NCI-H226 (cell line): ENCODE measurements at regions not wholly inside any gene's neighbourhood (a gene's known extent, or its start where the extent isn't known, plus 50 kb on each side); places are given as distances from the start of the nearest gene placed in this dataset.

ENCODE experiments used
- DNase-seq: peaks from one replicate; pipeline ENCODE4 v3.0.0-alpha.2; 2015

DNA sequence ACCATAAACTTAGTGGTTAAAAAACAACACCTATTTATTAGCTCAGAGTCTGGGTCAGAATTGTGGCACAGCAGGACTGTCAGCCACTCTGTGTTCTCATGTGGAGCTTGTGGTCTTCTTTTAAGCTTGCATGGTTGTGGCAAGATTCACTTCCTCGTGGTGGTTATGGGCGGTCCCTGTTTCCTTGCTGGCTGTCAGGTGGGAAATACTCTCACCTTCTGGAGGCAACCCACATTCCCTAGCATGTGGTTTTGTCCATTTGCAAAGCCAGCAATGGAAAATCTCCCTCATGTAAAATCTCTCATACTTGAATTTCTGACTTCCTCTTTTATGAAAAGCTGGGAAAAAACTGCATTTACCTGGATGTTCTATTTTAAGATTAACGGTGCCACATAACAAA, 229.8 kb downstream of the ALX1 start:
- DNase-seq: peak; percentile 55

DNA sequence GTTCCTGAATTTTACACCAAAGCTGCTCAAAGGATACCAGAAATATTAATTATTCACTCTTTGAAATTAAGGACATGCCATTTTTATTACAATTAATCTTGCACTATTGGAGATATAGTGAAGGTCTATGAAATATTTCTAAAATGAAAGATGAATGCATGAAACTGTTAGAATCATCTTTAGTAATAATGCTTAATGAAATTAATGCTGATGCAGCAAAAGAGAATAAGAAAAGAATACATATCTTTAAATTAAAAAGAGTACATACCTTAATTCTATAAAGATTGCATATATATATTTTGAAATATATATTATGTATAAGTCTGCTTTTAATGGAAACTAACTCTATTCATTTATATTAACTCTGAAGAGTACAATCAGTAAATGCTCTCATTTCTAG, 236.0 kb downstream of the ALX1 start:
- DNase-seq: no peak

DNA sequence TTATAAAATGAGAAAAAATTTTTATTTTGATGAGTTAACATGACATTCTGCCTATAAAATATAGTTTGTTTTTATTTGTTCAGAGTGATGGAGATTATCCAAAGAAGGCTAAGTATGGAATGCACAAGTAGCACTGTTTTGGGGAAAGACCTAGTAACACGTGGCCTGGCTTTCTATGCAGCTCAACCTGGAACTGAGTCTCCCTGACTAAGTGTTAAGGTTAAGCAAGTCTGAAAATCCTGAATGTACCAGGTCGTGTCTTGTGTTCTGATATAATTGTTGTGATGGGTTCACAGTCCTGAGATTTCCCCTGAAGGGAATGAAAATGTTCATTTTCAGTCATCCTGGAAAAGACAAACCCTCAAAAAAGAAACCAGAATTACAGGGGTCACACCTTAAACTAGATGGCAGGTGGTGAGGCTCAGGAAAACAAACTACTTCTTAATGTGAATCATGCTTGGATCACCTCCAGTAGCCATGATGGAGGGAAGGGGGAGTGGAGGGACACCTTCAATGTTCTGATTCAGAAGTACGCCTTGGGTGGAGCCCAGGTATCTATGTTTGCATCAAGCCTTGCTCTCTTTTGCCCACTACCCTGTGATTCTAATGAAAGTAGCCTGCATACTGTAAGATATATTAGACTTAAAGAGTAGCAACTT, 236.8 kb downstream of the ALX1 start:
- DNase-seq: peak; percentile 9

DNA sequence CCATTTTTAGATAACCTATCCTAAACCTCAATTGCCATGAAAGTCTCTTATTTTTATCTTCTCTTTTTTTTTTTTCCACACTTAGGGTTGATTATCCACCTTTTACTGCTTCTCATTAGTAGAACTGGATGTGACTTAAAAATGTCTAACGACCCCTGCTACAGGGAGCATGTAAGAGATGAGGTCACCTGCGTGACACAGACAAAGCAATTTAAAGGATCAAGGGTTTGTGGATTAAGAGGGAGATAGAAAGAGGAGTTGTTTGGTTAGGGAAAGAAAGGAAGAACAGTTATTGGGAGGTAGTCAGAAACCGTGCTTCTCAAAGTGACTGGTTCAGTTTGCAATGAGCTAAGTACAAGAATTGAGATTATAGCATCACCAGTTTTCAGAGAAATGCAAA, 239.1 kb downstream of the ALX1 start:
- DNase-seq: no peak

DNA sequence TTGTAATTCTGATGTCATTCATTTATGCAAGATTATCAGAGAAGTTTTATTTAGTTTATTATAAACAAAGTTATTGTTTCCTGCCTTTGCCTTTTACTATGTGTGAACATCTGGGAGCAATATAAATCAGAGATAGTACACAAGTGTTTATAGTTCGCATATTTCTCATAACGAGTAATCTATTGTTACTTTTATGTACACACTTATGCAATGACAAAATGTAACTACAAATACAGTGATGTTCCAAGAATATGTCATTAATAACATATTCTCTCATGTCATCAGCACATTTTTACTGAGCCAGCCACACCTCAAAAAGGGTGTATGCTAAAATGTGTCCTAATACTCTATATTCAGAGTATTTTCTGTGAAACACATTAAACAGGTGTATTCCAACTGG, 243.2 kb downstream of the ALX1 start:
- no peak for DNase-seq

DNA sequence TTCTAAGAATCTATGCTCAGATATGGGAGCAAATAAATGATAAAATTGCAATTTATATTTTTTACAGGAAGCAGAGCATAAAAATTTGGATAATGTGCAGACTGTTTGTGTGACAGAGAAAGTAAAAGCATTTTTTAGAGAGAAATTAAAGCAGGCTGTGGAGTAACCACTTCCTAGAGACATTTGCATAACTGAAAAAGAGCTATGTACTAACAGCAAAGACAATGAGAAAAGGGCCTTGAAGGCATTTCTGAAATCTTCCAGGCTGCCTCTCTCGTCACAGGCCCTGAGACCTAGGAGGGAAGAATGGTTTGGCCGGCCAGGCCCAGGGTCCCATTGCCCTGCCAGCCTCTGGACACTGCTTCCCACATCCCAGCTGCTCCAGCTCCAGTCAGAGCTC, 247.2 kb downstream of the ALX1 start:
- no peak for DNase-seq

DNA sequence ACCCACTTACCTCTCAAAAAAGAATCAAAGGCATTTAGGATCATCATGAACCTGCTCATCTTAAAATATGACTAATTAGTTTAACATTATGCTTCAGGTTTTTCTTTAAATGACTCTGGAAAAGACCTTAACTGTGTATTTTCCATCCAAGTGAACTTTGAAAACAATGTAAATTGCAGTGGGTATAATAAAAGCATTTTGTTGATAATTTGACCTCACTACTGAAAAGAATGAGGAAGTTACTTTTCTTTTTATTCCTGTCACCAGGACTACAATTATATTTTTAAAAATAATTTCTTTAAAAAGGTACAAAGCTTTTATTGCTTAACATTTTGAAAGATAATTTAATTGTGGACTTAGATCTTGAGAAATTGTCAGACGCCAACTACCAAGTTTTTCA, 249.9 kb downstream of the ALX1 start:
- no peak for DNase-seq

DNA sequence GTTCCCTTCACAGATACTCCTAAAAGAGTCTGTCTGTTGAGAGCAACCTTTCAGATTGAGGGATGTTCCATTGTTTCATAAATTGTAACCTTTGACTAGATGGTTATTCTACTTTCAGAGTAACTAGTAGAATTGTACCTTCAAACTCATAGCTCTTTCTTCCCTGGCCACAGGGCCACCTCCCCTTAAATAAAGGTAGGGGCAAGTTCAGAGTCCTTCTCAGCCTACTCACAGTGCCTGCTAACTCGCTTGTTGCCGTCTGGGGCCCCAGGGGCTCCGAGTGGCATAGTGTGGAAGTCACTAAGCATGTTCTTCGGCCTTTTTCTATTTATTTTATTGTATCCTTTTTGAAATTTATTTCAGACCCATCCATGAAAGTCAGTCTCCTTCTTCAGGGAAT, 250.4 kb downstream of the ALX1 start:
- no peak for DNase-seq

DNA sequence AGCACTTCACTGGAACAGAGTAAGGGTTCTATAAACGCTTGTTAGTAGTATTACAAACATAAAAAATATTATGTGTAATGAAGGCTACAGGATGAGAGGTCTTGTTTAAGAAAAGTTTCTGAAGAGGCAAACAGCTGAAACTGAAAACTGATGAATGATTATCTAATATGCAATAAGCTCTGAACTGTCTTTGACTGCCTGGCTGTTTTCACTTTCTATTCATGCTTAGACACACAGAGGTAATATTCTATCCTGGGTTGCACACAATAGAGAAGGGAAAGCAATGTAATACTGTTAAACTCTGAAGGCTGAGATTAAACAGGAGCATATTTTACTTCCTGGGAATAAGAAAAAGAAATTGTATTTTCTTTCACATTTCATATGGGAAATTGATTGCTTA, 251.3 kb downstream of the ALX1 start:
- DNase-seq: no peak

DNA sequence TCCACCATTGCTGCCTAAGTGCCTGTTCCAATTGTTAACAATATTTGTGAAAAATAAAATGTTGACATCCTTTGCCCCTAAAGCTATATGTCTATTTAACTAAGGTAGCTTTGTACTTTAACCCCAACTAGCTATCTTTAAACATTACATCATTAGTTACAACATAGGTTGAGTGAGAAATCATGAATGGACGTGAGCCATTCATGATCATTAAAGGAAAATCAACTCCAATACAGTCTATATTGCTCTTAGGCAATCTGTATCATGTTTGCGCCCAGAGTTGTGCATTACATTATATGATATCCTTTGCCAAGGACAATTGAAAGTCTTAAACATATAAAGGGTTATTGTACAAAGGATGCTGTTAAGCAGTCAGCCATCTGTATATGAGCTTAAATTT, 269.6 kb downstream of the ALX1 start:
- DNase-seq: no peak

DNA sequence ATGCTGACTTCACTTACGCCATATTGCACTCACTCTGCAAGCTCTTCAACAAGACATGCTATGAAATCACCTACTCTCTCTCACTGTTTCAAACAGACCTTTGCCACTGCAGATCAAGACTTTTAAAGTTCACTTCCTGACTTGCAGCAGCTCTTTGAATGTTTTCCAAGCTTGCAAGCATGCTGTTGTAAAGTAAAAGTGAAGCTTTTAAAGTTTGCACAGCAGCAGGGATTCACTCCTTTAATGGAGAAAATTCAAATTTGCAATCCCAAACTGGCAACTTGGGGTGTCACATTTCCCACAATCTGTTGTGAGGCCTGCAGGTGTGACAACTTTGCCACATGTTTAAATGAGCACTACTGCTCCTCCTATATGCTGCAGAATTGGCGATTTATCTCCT, 270.9 kb downstream of the ALX1 start:
- no peak for DNase-seq

DNA sequence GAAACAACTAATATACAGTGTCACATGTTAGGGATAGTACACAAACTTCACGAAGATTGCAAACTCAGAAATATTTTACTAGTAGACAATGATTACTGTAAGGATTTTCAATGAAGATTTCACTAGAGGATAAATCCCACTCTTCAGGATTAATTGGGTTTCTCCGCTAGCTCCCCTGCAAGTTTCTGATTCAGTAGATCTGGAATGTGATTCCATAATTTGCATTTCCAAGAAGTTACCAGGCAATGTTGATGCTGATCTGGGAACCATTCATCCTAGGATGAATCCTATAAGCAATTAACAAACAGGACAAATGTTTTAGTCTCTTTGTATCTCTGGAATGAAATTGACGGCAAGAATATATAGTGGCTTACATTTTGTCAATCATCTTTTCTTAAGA, 272.4 kb downstream of the ALX1 start:
- no peak for DNase-seq

DNA sequence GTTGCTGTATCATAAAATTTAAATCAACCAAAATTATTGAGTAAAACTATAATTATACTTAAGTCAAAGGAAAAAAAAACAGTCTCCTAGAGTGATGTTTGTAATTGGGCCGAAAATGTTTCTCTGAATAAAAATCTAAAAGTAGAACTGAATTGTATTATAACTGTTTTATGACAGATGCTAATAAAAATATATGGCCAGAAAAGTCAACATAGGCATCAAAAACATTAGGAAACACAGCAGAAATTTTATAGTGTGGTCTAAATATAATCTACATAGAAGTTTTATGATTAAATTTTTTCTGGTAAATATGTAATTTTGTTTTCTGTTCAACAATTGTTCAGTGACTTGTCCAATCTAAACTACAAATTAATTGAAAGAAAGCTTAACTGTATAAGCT, 277.8 kb downstream of the ALX1 start:
- no peak for DNase-seq

DNA sequence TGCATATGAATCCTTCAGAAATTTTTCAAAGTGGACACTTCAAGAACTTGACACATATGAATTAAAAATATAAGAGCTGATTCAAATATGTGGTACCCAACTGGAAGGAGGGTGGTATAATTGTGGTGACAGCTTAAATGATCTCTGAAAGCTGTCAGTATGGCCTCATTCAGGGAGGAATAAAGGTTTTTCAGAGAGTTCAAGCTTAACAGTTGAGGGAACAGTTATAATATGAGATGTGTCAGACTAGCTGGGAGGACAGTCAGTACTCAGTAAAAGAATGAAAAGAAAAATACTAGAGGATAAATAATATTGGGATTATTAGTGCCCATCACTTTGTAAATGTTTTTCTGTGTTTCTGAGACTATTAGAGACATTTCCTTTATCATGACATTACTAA, 277.5 kb downstream of the RASSF9 start:
- no peak for DNase-seq

DNA sequence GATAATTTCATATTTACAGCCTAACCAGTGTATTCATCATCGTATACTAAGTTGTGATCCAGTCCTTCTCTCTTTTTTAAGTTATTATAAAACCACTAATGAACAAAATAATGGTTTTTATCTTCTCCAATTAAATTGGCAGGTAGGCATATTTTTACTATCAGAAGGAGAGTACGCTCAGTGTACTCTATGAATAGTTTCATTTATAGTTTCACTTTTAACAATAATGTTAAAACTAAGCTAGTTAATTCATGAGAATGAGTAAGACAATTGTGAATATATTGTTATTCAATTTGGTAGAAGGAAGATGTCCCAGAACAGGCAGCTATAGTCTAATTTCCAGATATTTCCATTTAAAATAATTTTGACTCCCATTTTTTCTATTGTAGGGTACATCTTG, 277.1 kb downstream of the RASSF9 start:
- DNase-seq: no peak

DNA sequence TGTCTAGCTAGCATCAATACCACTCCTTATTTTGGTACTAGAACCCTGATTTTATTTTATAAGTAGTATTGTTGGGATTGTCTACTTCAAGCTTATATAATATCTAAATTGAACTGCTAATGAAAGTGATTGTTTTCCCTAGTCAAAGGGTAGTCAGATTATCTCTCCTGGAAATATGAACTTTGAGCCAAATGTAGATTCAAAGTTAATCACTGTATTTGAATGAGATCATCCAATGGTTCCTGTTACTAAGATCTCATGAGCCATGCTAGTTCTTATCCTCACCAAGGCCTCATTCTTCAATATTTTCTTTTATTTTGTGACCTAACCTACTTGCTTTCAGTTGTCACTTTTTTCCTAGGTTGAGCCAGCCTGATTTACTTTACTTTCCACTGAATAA, 276.7 kb downstream of the RASSF9 start:
- DNase-seq: no peak

DNA sequence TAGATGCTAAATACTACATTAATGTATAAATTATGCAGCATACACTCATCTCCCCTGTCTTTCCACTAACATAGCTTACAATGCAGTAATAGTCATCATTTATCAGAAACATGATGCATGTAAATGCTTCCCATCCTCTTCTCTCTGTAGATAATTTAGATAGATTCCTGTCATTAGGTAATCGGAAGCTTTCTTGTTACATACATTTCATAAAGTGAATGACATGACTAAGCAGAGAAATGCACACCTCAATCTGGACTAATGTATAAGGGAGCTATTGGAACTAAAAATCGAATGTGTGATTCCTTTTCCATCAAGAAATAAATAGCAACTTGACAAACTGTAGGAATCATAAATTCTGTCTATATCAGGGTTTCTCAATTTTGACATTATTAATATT, 273.4 kb downstream of the RASSF9 start:
- no peak for DNase-seq

DNA sequence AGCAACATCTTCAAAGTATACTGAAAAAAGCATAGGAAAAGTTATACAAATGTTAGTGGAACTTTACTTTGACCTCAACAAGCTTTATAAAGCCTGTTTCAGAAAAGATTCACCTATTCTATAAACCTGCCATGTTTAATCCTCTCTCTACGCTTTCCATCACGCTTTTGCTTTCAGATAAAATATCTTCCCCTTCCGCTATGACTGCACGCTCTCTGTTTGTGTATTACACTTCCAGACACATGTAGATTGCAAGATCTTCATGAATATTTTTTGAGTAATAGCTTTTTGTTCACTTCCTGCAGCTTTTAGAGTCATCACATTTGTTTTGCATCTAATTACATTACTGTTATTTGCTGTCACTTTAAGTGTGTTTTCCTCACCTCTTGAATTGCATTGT, 271.4 kb downstream of the RASSF9 start:
- no peak for DNase-seq

DNA sequence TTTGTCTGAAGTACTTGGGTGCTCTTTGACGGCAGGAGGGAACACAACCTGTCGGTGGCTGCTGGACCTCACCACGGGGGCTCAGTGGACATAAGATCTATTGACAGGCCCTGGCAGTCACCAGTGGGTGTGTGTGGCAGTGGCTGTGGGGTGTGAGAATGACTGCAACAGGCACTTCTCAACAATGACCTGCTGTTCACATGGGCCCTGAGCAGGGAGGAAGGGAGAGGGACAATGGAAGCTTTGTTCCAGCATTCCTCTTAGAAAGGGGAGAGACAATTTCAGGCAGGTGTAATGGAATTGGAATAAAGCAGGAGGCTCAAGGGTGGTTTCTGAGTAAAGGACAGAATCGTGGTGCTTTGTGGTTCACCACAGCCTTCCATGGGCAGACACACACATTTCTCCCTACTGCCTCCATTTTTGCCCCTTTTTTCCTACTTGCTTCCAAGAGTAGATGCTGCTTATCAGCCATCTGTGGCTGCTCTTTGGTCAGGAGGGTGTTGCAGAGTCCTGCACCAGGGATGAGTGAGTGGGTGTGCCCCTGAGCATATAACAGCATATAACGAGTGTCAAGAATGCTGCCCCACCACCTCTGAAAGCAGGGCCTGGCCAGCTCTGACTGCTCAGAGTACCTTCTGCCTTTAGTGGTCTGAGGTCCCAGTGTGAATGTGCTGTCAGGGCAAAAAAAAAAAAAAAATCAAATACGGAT, 267.7 kb downstream of the RASSF9 start:
- no peak for DNase-seq

DNA sequence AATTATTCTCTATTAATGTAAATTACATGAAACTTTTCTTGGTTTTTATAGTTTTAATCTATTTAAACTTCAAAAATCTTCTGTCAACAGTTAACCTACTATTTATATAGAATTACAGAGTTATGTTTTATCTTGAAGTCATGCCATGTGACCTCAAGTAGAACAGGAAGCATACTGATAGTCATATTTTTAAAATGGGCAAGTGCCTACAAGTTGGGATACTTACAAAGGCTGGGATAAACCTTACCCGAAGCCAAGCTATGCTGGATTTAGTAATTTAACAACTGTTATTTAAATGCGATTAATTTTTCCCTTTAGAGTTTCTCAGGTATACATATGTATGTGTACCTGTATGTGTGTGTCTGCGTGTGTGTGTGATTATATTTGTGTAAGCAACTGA, 266.9 kb downstream of the RASSF9 start:
- DNase-seq: no peak

DNA sequence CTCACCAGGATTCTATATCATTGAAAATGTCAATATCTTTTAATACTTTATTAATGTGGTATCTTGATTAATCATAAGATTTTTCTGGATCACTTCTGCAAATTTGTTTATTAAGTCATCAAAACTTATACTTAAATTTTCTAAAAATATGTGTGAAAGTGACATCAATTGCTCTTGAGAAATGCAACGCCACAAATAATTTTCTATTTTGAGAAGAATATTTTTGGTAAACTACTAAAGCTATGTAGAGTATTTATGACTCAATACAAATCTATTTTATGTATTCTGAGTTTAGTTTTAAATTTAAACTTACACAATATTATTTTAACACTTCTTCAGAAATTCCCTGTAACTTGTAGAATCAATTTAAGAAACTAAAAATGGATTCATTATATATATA, 263.3 kb downstream of the RASSF9 start:
- no peak for DNase-seq

DNA sequence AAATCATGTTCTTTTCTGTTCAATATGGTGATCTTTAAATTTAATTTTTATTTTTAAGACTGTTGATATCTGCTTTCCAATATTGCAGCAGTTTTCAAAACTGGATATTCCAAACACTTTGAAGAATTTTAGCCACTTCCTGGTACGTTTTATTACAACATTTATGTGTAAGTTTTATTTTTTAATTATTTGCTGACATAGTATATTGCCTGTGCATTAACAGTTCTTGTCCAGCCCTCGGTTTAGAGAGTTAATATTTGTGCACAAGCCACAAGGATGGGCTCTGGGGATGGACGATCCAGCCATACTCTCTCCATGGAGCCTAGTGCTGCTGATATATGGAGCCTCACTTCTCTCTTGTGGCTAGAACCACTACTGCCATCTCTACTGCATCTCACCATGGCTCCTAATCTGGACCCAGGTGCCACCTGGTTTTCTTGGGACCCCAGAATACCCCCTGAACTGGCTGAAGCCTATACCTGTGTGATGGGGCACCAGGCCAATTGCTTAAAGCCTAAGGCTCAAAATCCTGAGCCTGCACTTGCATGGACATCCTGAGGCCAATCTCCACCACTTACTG, 262.5 kb downstream of the RASSF9 start:
- no peak for DNase-seq

DNA sequence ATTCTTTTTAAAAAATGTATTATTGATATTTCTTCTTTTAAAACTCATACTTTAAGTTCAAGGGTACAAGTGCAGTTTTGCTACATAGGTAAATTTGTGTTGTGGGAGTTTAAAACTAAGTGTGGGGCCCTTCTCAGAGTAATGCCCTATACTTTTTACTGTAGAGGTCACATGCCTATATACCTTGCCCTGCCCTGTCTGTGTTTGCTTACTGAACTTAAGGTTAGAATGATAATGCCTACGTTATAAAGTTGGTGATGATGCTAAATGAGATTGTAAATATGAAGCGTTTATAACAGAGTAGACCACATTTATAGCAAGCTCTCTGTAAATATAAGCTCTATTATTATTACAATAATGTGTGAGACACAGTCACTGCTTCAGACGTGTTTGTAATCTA, 261.9 kb downstream of the RASSF9 start:
- DNase-seq: no peak
